DND-41 (cell line): ENCODE measurements at regions not wholly inside any gene's neighbourhood (a gene's known extent, or its start where the extent isn't known, plus 50 kb on each side); places are given as distances from the start of the nearest gene placed in this dataset.

Experiments used
- CTCF ChIP-seq: IDR thresholded peaks from 2 replicates; pipeline ENCODE4 v1.5.1; 2012; ENCODE audit warnings: borderline replicate concordance, low read length, moderate library complexity, mild to moderate bottlenecking; ENCODE audit not compliant: poor library complexity, severe bottlenecking; ENCODE audit errors: extremely low read depth
- EZH2 ChIP-seq: IDR thresholded peaks from 3 replicates; pipeline ENCODE4 v1.6.1; 2012; ENCODE audit warnings: borderline replicate concordance, low read depth, mild to moderate bottlenecking, moderate library complexity, low read length, inconsistent platforms; ENCODE audit not compliant: severe bottlenecking

DNA sequence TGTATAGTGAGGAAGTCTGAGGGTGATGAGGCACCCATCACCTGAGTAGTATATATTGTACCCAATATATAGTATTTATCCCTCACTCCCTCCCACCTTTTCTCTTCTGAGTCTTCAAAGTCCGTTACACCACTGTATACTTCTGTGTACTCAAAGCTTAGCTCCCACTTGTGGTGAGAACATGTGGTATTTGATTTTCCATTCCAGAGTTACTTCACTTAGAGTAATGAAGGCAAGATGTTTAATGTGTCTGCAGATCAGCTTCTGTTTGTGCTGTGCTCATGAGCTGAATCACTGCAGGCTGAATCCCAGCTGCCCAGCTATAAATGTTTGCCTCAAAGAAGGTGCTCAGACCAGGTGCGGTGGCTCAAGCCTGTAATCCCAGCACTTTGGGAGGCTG is 139.3 kb upstream of the FOXA2 start:
- TF ChIP-seq CTCF (no peak), EZH2 (no peak)
